ENCODE measurements at regions not wholly inside any gene's neighbourhood (a gene's known extent, or its start where the extent isn't known, plus 50 kb on each side); places are given as distances from the start of the nearest gene placed in this dataset.

DNA sequence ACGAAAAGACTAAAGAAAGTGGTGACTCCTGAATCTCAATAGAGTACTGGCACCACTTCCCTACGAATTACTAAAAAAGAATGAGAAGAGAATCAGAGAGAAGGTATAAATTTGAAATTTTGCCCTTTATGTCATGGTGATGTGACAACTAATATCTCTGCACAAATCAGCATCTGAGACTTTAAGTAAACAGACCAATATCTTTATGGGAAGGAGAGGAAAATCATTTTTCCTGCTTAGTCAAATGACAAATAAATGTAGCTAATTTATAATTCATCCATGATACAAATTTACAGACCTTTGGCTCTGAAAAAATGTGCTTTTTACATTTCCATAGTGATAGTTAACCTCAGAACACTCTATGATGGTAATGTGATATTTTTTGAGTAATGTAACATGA, 424.8 kb upstream of the EPHA5 start:
- Histone ChIP-seq H3K4me3 (ENCODE audit: low read depth, low read length) (no peak overlapping the region), H3K36me3 (no peaks in the 10 kb centered on the region), H3K9me3 (no peaks in the 10 kb centered on the region), H3K4me1 (no peaks in the 10 kb centered on the region), H3K27me3 (no peaks in the 10 kb centered on the region)
- no peak for DNase-seq
- TF ChIP-seq CTCF (IDR thresholded peaks at IDR 0.05; ENCODE audit: low read depth, low read length): no peak

GRCh38 chr4:66094070-66094469, 423.8 kb upstream of the EPHA5 start:
- H3K9me3 ChIP-seq: no peaks in the 10 kb centered on the region
- H3K27me3 ChIP-seq: no peaks in the 10 kb centered on the region
- TF ChIP-seq CTCF (IDR thresholded peaks at IDR 0.05; ENCODE audit: low read depth, low read length): no peak
- H3K36me3 ChIP-seq: no peaks in the 10 kb centered on the region
- H3K4me3 ChIP-seq (ENCODE audit: low read depth, low read length): no peak overlapping the region
- DNase-seq: no peak
- H3K4me1 ChIP-seq: no peaks in the 10 kb centered on the region

GRCh38 chr4:66091786-66092185, 421.5 kb upstream of the EPHA5 start:
- Histone ChIP-seq H3K27me3 (no peaks in the 10 kb centered on the region), H3K4me3 (ENCODE audit: low read depth, low read length) (no peak overlapping the region), H3K4me1 (no peaks in the 10 kb centered on the region), H3K36me3 (no peaks in the 10 kb centered on the region), H3K9me3 (no peaks in the 10 kb centered on the region)
- no peak for TF ChIP-seq CTCF (IDR thresholded peaks at IDR 0.05; ENCODE audit: low read depth, low read length)
- no peak for DNase-seq

GRCh38 chr4:66073961-66074360, 403.7 kb upstream of the EPHA5 start:
- no peaks in the 10 kb centered on the region for H3K27me3 ChIP-seq
- no peak overlapping the region for H3K4me3 ChIP-seq (ENCODE audit: low read depth, low read length)
- no peaks in the 10 kb centered on the region for H3K36me3 ChIP-seq
- no peaks in the 10 kb centered on the region for H3K9me3 ChIP-seq
- no peak for DNase-seq
- TF ChIP-seq CTCF (IDR thresholded peaks at IDR 0.05; ENCODE audit: low read depth, low read length): no peak
- no peaks in the 10 kb centered on the region for H3K4me1 ChIP-seq

DNA sequence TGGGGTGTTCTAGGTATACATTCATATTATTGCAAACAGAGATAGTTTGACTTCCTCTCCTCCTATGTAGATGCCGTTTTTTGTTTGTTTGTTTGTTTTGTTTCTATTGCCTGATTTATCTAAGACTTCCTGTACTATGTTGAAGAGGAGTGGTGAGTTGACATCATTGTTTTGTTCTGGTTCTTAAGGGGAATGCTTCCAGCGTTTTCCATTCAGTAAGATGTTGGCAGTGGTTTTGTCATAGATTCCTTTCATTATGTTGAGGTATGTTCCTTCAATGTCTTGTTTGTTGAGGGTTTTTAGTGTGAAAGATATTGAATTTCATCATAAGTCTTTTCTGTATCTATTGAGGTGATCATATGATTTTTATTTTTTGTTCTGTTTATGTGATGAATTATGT, 401.6 kb upstream of the EPHA5 start:
- Histone ChIP-seq H3K4me1 (no peaks in the 10 kb centered on the region), H3K27me3 (no peaks in the 10 kb centered on the region), H3K9me3 (no peaks in the 10 kb centered on the region), H3K36me3 (no peaks in the 10 kb centered on the region), H3K4me3 (ENCODE audit: low read depth, low read length) (no peak overlapping the region)
- no peak for TF ChIP-seq CTCF (IDR thresholded peaks at IDR 0.05; ENCODE audit: low read depth, low read length)
- DNase-seq: no peak

GRCh38 chr4:66062921-66063320, 392.6 kb upstream of the EPHA5 start:
- DNase-seq: no peak
- no peaks in the 10 kb centered on the region for H3K36me3 ChIP-seq
- no peak for TF ChIP-seq CTCF (IDR thresholded peaks at IDR 0.05; ENCODE audit: low read depth, low read length)
- H3K4me1 ChIP-seq: no peaks in the 10 kb centered on the region
- no peak overlapping the region for H3K4me3 ChIP-seq (ENCODE audit: low read depth, low read length)
- H3K27me3 ChIP-seq: no peaks in the 10 kb centered on the region
- H3K9me3 ChIP-seq: no peaks in the 10 kb centered on the region

All from BE2C (cell line).